K562 (cell line): ENCODE measurements at regions not wholly inside any gene's neighbourhood (a gene's known extent, or its start where the extent isn't known, plus 50 kb on each side); places are given as distances from the start of the nearest gene placed in this dataset.

Experiments used
- BHLHE40 ChIP-seq: IDR thresholded peaks from 2 replicates; pipeline ENCODE4 v1.6.1; 2011; ENCODE audit warnings: low read length, improper control_type of control experiment
- CTCF ChIP-seq, 3 experiments: IDR thresholded peaks in 2 of 3; conservative IDR thresholded peaks in 1 of 3; 2 replicates each; pipeline ENCODE4 v1.5.1; 2011 to 2012; ENCODE audit warnings: low read length in 3 of 3, mild to moderate bottlenecking in 3 of 3, control low read depth in 2 of 3, improper control_type of control experiment in 1 of 3, inconsistent platforms in 1 of 3, low read depth in 1 of 3, mixed read lengths in 1 of 3, moderate library complexity in 1 of 3; ENCODE audit not compliant: insufficient read depth in 2 of 3
- DDX20 ChIP-seq: fragments of 450-650 bp; IDR thresholded peaks from 2 replicates; pipeline ENCODE4 v1.6.1; 2016; ENCODE audit warnings: missing genetic modification characterization, low read depth, mild to moderate bottlenecking, missing compliant biosample characterization, moderate library complexity
- E2F8 ChIP-seq: fragments of 450-650 bp; IDR thresholded peaks from 2 replicates; pipeline ENCODE4 v1.7.1; 2018; ENCODE audit warnings: mild to moderate bottlenecking, low read depth; ENCODE audit not compliant: partially characterized antibody
- ELF1 ChIP-seq: fragments of 200-800 bp; sonication (Bioruptor generic); IDR thresholded peaks from 2 replicates; pipeline ENCODE4 v1.6.1; 2016; ENCODE audit warnings: missing genetic modification characterization, missing compliant biosample characterization
- EZH2 ChIP-seq: IDR thresholded peaks from 2 replicates; pipeline ENCODE4 v1.6.1; 2012; ENCODE audit warnings: low read depth, mild to moderate bottlenecking, inconsistent platforms, low read length, borderline replicate concordance
- MLLT1 ChIP-seq, 2 experiments: fragments of 450-650 bp; IDR thresholded peaks; 2 replicates each; pipeline ENCODE4 v1.6.1; 2016
- POLR2G ChIP-seq: fragments of 200-400 bp; formaldehyde crosslinking; IDR thresholded peaks from 2 replicates; pipeline ENCODE4 v1.6.1; 2017; ENCODE audit warnings: low read depth, mild to moderate bottlenecking, antibody characterized with exemption, low read length, moderate library complexity
- SP2 ChIP-seq: IDR thresholded peaks from 2 replicates; pipeline ENCODE4 v1.6.1; 2011; ENCODE audit warnings: mild to moderate bottlenecking, low read depth, low read length, moderate library complexity; ENCODE audit not compliant: poor library complexity, severe bottlenecking; ENCODE audit errors: extremely low read depth
- ZNF408 ChIP-seq: fragments of 250-450 bp; sonication (Bioruptor Pico); IDR thresholded peaks from 2 replicates; pipeline ENCODE4 v1.4.0; 2020; ENCODE audit warnings: low read depth, mild to moderate bottlenecking, moderate library complexity
- ZNF561 ChIP-seq: fragments of 450-650 bp; formaldehyde crosslinking; conservative IDR thresholded peaks from 2 replicates; pipeline ENCODE4 v1.4.0; 2020; ENCODE audit warnings: mild to moderate bottlenecking, moderate library complexity

DNA sequence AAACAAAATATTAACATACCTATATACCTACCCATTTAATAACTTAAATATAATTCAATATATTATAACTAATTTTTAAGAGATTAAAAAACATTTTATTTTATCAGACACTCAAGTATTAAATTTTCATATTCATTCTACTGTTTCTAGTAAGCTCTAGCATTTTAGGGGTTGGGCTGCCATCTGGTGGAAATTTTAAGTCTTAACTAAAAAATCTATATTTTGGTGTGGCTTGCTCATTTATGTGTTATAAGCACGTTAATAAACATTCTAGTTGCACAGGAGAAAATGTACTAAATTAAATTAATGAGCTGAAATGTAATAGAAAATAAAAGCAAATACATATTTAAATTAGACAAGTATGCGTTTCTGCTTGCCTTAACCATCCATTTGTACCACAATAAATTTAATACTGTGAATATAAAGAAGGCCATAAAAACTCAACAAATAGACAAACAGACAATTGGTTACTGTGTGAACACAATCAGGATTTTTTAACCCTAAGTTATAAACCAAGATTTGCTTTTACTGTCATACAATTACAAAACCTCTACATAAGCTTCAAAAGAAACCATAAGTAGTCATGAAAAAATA, 1728.3 kb upstream of the CDH9 start:
- TF ChIP-seq MLLT1 (IDR thresholded peaks at IDR 0.05), result no peak
- TF ChIP-seq E2F8, result no peak
- TF ChIP-seq ZNF408 (CRISPR knock-in tag), result no peak
- TF ChIP-seq ZNF561, result no peak
- TF ChIP-seq ELF1, result no peak
- TF ChIP-seq DDX20 (tag), result no peak
- TF ChIP-seq CTCF (IDR thresholded peaks at IDR 0.05 in 2 of 3, conservative IDR thresholded peaks at IDR 0.05 in 1 of 3; ENCODE audit: insufficient read depth in 2 of 3, low read depth in 1 of 3, low read length in 3 of 3), result peak in 2 of 3 experiments; percentile 18 to 50; a peak in 3 of 6 replicates
- no peak for TF ChIP-seq SP2
- no peak for TF ChIP-seq EZH2
- TF ChIP-seq POLR2G, result no peak
- TF ChIP-seq BHLHE40, result no peak
